Bronchial epithelial cell (primary cell): ENCODE measurements at regions not wholly inside any gene's neighbourhood (a gene's known extent, or its start where the extent isn't known, plus 50 kb on each side); places are given as distances from the start of the nearest gene placed in this dataset.

Experiments
- DNase-seq: peaks from one replicate; pipeline ENCODE4 v3.0.0-alpha.2; 2010; ENCODE audit warnings: low read depth
- FAIRE-seq: peaks from 2 replicates; lab custom pipeline; 2011; peaks lifted over from hg19 to GRCh38; lab: Jason Lieb, UNC
- H3K27me3 ChIP-seq: 2 replicates; pipeline ENCODE4 v1.5.1; 2011; ENCODE audit warnings: low read length; ENCODE audit not compliant: control insufficient read depth, insufficient read depth
- H3K36me3 ChIP-seq: 2 replicates; pipeline ENCODE4 v1.5.1; 2011; ENCODE audit warnings: low read length; ENCODE audit not compliant: control insufficient read depth, insufficient read depth
- H3K4me3 ChIP-seq: 2 replicates; pipeline ENCODE4 v1.5.1; 2011; ENCODE audit warnings: mild to moderate bottlenecking, low read depth, low read length, control low read depth
- CTCF ChIP-seq: IDR thresholded peaks from 2 replicates; pipeline ENCODE4 v1.5.1; 2011; ENCODE audit warnings: mild to moderate bottlenecking, moderate library complexity, low read length, control low read depth, inconsistent platforms; ENCODE audit not compliant: insufficient read depth, severe bottlenecking

- no peak for FAIRE-seq
- TF ChIP-seq CTCF, result no peak
These were observed 160.0 kb downstream of the SOD2 start for GRCh38 chr6:159533016-159533415.

GRCh38 chr6:159532155-159532554 lies 160.9 kb downstream of the SOD2 start:
- TF ChIP-seq CTCF, result no peak
- FAIRE-seq, result no peak
- Histone ChIP-seq H3K27me3 (no peaks in the 10 kb centered on the region), H3K4me3 (no peak overlapping the region), H3K36me3 (no peaks in the 10 kb centered on the region)
- no peak for DNase-seq

More at GRCh38 chr6:159533016-159533415, 160.0 kb downstream of the SOD2 start:
- Histone ChIP-seq H3K36me3 (no peaks in the 10 kb centered on the region), H3K27me3 (no peaks in the 10 kb centered on the region), H3K4me3 (no peak overlapping the region)
- no peak for DNase-seq

- FAIRE-seq (no peak), DNase-seq (no peak)
- Histone ChIP-seq H3K4me3 (no peak overlapping the region), H3K27me3 (no peaks in the 10 kb centered on the region), H3K36me3 (no peaks in the 10 kb centered on the region)
- TF ChIP-seq CTCF, result no peak
These were observed 163.1 kb downstream of the SOD2 start for GRCh38 chr6:159529934-159530333.

DNA sequence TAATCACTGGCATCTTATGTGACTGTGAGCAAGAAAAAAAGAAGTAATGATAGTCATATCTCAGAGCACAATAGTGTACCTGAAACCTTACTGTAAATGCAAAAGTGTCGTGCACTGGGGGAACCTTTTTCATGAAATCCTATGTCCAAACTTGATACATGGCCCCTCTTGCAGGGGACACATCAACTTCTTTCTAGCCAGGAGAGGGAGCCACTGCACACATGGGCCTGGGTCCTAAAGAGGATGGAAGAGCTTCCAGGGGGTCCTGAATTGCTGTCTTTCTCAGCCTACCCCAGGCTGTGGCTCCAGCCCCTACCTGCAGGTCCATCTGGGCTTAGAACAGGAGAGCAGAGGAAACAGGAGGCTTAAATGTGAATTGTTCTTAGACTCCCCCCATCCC lies 165.7 kb downstream of the SOD2 start:
- Histone ChIP-seq H3K4me3 (no peak overlapping the region), H3K36me3 (no peaks in the 10 kb centered on the region), H3K27me3 (no peaks in the 10 kb centered on the region)
- no peak for FAIRE-seq
- DNase-seq, result no peak
- TF ChIP-seq CTCF, result no peak

- no peak for TF ChIP-seq CTCF
- FAIRE-seq (no peak), DNase-seq (no peak)
- Histone ChIP-seq H3K27me3 (no peaks in the 10 kb centered on the region), H3K36me3 (no peaks in the 10 kb centered on the region), H3K4me3 (no peak overlapping the region)
These were observed 167.5 kb downstream of the SOD2 start for GRCh38 chr6:159525445-159526025.

DNA sequence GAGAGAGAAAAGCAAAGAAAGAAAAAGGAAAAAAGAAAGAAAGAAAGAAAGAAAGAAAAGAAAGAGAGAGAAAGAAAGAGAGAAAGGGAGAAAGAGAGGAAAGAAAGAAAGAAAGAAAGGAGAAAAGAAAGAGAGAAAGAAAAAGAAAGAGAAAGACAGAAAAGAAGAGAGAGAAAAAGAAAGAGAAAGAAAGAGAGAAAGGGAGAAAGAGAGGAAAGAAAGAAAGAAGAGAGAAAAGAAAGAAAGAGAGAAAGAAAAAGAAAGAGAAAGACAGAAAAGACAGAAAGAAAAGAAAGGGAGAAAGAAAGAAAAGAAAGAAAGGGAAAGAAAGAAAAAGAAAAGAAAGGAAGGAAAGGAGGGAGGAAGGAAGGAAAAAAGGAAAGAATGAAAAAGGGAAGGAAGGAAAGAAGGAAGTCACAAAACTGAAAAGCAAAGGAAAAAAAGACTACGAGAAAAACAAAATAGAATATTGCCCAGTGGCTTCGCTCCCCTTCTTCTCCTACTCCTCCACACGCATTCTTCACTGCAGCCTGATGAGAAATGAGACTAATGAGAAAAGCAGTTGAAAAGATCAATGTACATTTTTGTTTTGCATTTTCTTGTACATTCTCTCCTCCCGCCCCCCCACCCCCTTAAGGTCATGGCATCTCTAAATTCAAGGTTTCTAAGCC lies 170.0 kb downstream of the SOD2 start:
- Histone ChIP-seq H3K36me3 (no peaks in the 10 kb centered on the region), H3K4me3 (no peak overlapping the region), H3K27me3 (no peaks in the 10 kb centered on the region)
- no peak for TF ChIP-seq CTCF
- no peak for DNase-seq
- no peak for FAIRE-seq
